Caco-2 (cell line): ENCODE measurements at regions not wholly inside any gene's neighbourhood (a gene's known extent, or its start where the extent isn't known, plus 50 kb on each side); places are given as distances from the start of the nearest gene placed in this dataset.

Experiments
- BruUV-seq: library from RNA; stranded (reverse); fragments of 400-500 nt; replicated peaks from 2 replicates; lab custom pipeline; 2021; lab: Mats Ljungman, UMichigan
- CTCF ChIA-PET: fragments of 300-600 bp; sonication (Branson Sonifier 250); formaldehyde crosslinking; loops from one replicate; lab custom pipeline; 2022; ENCODE audit warnings: antibody characterized with exemption; lab: Charles Lee
- POLR2A ChIA-PET: fragments of 300-600 bp; sonication (Branson Sonifier 250); formaldehyde crosslinking; loops from one replicate; lab custom pipeline; 2022; ENCODE audit warnings: antibody characterized with exemption; lab: Charles Lee
- DNase-seq, 2 experiments: peaks; one replicate each; pipeline versions ENCODE4 v3.0.0 to v3.0.0-alpha.2; 2020 to 2022
- H3K27me3 ChIP-seq: replicated peaks from 2 replicates; pipeline ENCODE4 v1.6.0; 2011; ENCODE audit warnings: low read length; ENCODE audit not compliant: control insufficient read depth, insufficient read depth
- H3K36me3 ChIP-seq: 2 replicates; pipeline ENCODE4 v1.5.1; 2011; ENCODE audit warnings: low read length; ENCODE audit not compliant: control insufficient read depth, insufficient read depth
- H3K4me1 ChIP-seq: fragments of 250-450 bp; sonication (Bioruptor Pico); 2 replicates; pipeline ENCODE4 v1.5.1; 2020; ENCODE audit warnings: mild to moderate bottlenecking
- H3K4me3 ChIP-seq: 2 replicates; pipeline ENCODE4 v1.5.1; 2011; ENCODE audit warnings: low read depth, mild to moderate bottlenecking, control low read depth, low read length
- H3K9me3 ChIP-seq: fragments of 250-450 bp; sonication (Bioruptor Pico); 2 replicates; pipeline ENCODE4 v1.5.1; 2020; ENCODE audit warnings: mild to moderate bottlenecking, moderate library complexity
- H3K27ac Mint-ChIP-seq: one replicate; pipeline ENCODE4 v1.8.0; 2022; ENCODE audit warnings: mixed read lengths; ENCODE audit not compliant: unreplicated experiment
- H3K27me3 Mint-ChIP-seq: one replicate; pipeline ENCODE4 v1.8.0; 2022; ENCODE audit warnings: mixed read lengths; ENCODE audit not compliant: insufficient read depth, unreplicated experiment
- H3K36me3 Mint-ChIP-seq: one replicate; pipeline ENCODE4 v1.8.0; 2022; ENCODE audit warnings: mild to moderate bottlenecking, mixed read lengths; ENCODE audit not compliant: insufficient read depth, unreplicated experiment
- H3K4me1 Mint-ChIP-seq: one replicate; pipeline ENCODE4 v1.8.0; 2022; ENCODE audit warnings: low read depth, mixed read lengths; ENCODE audit not compliant: unreplicated experiment
- H3K4me3 Mint-ChIP-seq: one replicate; pipeline ENCODE4 v1.8.0; 2022; ENCODE audit warnings: mild to moderate bottlenecking, moderate library complexity, mixed read lengths; ENCODE audit not compliant: unreplicated experiment
- H3K9me3 Mint-ChIP-seq: one replicate; pipeline ENCODE4 v1.8.0; 2022; ENCODE audit warnings: mixed read lengths; ENCODE audit not compliant: unreplicated experiment
- CTCF ChIP-seq, 2 experiments: fragments of 200-600 bp in 1 of 2; IDR thresholded peaks; 1 replicate in 1 of 2; 2 replicates in 1 of 2; pipeline versions ENCODE4 v1.5.1 to v1.8.0; 2011 to 2022; ENCODE audit warnings: antibody characterized with exemption in 1 of 2, control low read depth in 1 of 2, inconsistent platforms in 1 of 2, low read depth in 1 of 2, low read length in 1 of 2, mild to moderate bottlenecking in 1 of 2, moderate library complexity in 1 of 2; ENCODE audit not compliant: insufficient read depth in 1 of 2, severe bottlenecking in 1 of 2, unreplicated experiment in 1 of 2
- intact Hi-C: fragments of 100-400 bp; cut with micrococcal nuclease; formaldehyde crosslinking; loops from one replicate; pipeline ENCODE4 v1.10.0; 2022; ENCODE audit not compliant: unreplicated experiment

GRCh38 chr17:69650881-69651280 lies 236.4 kb downstream of the MAP2K6 start:
- Histone ChIP-seq H3K4me3 (no peak overlapping the region), H3K9me3 (no peaks in the 10 kb centered on the region), H3K36me3 (no peaks in the 10 kb centered on the region), H3K27me3 (no peaks in the 10 kb centered on the region), H3K4me1 (no peaks in the 10 kb centered on the region)
- no peak for TF ChIP-seq CTCF (IDR thresholded peaks at IDR 0.05; ENCODE audit: insufficient read depth in 1 of 2, low read depth in 1 of 2, low read length in 1 of 2, severe bottlenecking in 1 of 2, unreplicated experiment in 1 of 2)
- H3K4me1 Mint-ChIP-seq, result no peaks in the 10 kb centered on the region
- peaks cover 29% of the 10 kb centered on the region for H3K27me3 Mint-ChIP-seq
- no peaks in the 10 kb centered on the region for H3K36me3 Mint-ChIP-seq
- intact Hi-C loops, result no loop called here
- ChIA-PET POLR2A (no interaction called here), CTCF (no interaction called here)
- no peak overlapping the region for H3K4me3 Mint-ChIP-seq
- no TSS peak for BruUV-seq
- H3K27ac Mint-ChIP-seq, result no peak overlapping the region
- no peak for DNase-seq
- peaks cover 20% of the 10 kb centered on the region for H3K9me3 Mint-ChIP-seq

- POLR2A ChIA-PET, result no interaction called here
- Histone ChIP-seq H3K36me3 (no peaks in the 10 kb centered on the region), H3K27me3 (no peaks in the 10 kb centered on the region), H3K4me3 (no peak overlapping the region), H3K9me3 (no peaks in the 10 kb centered on the region), H3K4me1 (no peaks in the 10 kb centered on the region)
- Mint-ChIP-seq H3K4me1 (no peaks in the 10 kb centered on the region), H3K27me3 (peaks cover 29% of the 10 kb centered on the region), H3K36me3 (no peaks in the 10 kb centered on the region), H3K9me3 (peaks cover 20% of the 10 kb centered on the region), H3K27ac (no peak overlapping the region), H3K4me3 (no peak overlapping the region)
- intact Hi-C loops, result no loop called here
- no peak for TF ChIP-seq CTCF (IDR thresholded peaks at IDR 0.05; ENCODE audit: insufficient read depth in 1 of 2, low read depth in 1 of 2, low read length in 1 of 2, severe bottlenecking in 1 of 2, unreplicated experiment in 1 of 2)
- CTCF ChIA-PET, result no interaction called here
- DNase-seq, result no peak
- BruUV-seq, result no TSS peak
These were observed 237.4 kb downstream of the MAP2K6 start for GRCh38 chr17:69651921-69652320.

GRCh38 chr17:69654981-69655855 lies 240.7 kb downstream of the MAP2K6 start:
- H3K36me3 ChIP-seq, result no peaks in the 10 kb centered on the region
- H3K27me3 ChIP-seq, result no peaks in the 10 kb centered on the region
- ChIA-PET POLR2A (no interaction called here), CTCF (no interaction called here)
- H3K9me3 Mint-ChIP-seq, result peaks cover 33% of the 10 kb centered on the region
- no TSS peak for BruUV-seq
- H3K4me3 Mint-ChIP-seq, result no peak overlapping the region
- no peaks in the 10 kb centered on the region for H3K9me3 ChIP-seq
- H3K27ac Mint-ChIP-seq, result no peak overlapping the region
- peaks cover 26% of the 10 kb centered on the region for H3K27me3 Mint-ChIP-seq
- intact Hi-C loops, result no loop called here
- no peak for TF ChIP-seq CTCF (IDR thresholded peaks at IDR 0.05; ENCODE audit: insufficient read depth in 1 of 2, low read depth in 1 of 2, low read length in 1 of 2, severe bottlenecking in 1 of 2, unreplicated experiment in 1 of 2)
- H3K4me3 ChIP-seq, result no peak overlapping the region
- no peaks in the 10 kb centered on the region for H3K36me3 Mint-ChIP-seq
- H3K4me1 Mint-ChIP-seq, result no peaks in the 10 kb centered on the region
- DNase-seq, result no peak
- H3K4me1 ChIP-seq, result no peaks in the 10 kb centered on the region
